Naive thymus-derived CD4-positive, alpha-beta T cell (primary cell): ENCODE measurements at regions not wholly inside any gene's neighbourhood (a gene's known extent, or its start where the extent isn't known, plus 50 kb on each side); places are given as distances from the start of the nearest gene placed in this dataset.

Experiments used
- ATAC-seq: fragments of 150-1000 bp; cut with Tn5 transposase; 2 replicates; pipeline ENCODE4 v1.10.0; 2021; ENCODE audit warnings: mild to moderate bottlenecking, moderate library complexity
- CTCF ChIA-PET: fragments of 350-600 bp; sonication (Branson Sonifier 250); formaldehyde crosslinking; loops from one replicate; lab custom pipeline; 2021; ENCODE audit warnings: antibody characterized with exemption; lab: Charles Lee
- POLR2A ChIA-PET: fragments of 350-600 bp; sonication (Branson Sonifier 250); formaldehyde crosslinking; loops from one replicate; lab custom pipeline; 2021; ENCODE audit warnings: antibody characterized with exemption, inconsistent platforms; lab: Charles Lee
- DNase-seq, 9 donors: peaks; one replicate each; pipeline versions ENCODE4 v3.0.0 to v3.0.0-alpha.2; 2020 to 2022; ENCODE audit warnings: mixed read lengths in 1 of 9
- H3K27ac ChIP-seq: one replicate; pipeline ENCODE4 v1.7.0; 2013; ENCODE audit warnings: mild to moderate bottlenecking, low read depth, low read length, moderate library complexity
- H3K27me3 ChIP-seq, 2 donors: one replicate each; pipeline ENCODE4 v1.7.0; 2013; ENCODE audit warnings: low read length in 2 of 2, mild to moderate bottlenecking in 2 of 2, moderate library complexity in 2 of 2; ENCODE audit not compliant: control insufficient read depth in 2 of 2, insufficient read depth in 2 of 2
- H3K36me3 ChIP-seq, 3 experiments: 1 replicate in 2 of 3; 2 replicates in 1 of 3; pipeline ENCODE4 v1.7.0; 2013; ENCODE audit warnings: low read length in 3 of 3, mild to moderate bottlenecking in 3 of 3, moderate library complexity in 1 of 3; ENCODE audit not compliant: insufficient read depth in 3 of 3, control insufficient read depth in 2 of 3
- H3K4me1 ChIP-seq, 2 donors: one replicate each; pipeline ENCODE4 v1.7.0; 2013; ENCODE audit warnings: low read length in 2 of 2, mild to moderate bottlenecking in 2 of 2, moderate library complexity in 1 of 2; ENCODE audit not compliant: control insufficient read depth in 2 of 2, insufficient read depth in 2 of 2
- H3K4me3 ChIP-seq: 2 replicates; pipeline ENCODE4 v1.7.0; 2013; ENCODE audit warnings: mild to moderate bottlenecking, low read length
- H3K9me3 ChIP-seq, 3 experiments: 1 replicate in 2 of 3; 2 replicates in 1 of 3; pipeline ENCODE4 v1.7.0; 2013; ENCODE audit warnings: low read length in 3 of 3; ENCODE audit not compliant: control insufficient read depth in 2 of 3
- H3K27ac Mint-ChIP-seq, 9 donors: one replicate each; pipeline ENCODE4 v1.8.0; 2020 to 2022; ENCODE audit warnings: mixed read lengths in 9 of 9, mild to moderate bottlenecking in 8 of 9, moderate library complexity in 5 of 9, inconsistent platforms in 2 of 9
- H3K27me3 Mint-ChIP-seq, 5 donors: one replicate each; pipeline ENCODE4 v1.8.0; 2021 to 2022; ENCODE audit warnings: mixed read lengths in 5 of 5, mild to moderate bottlenecking in 1 of 5
- H3K36me3 Mint-ChIP-seq, 5 donors: one replicate each; pipeline ENCODE4 v1.8.0; 2020 to 2022; ENCODE audit warnings: mixed read lengths in 5 of 5, mild to moderate bottlenecking in 3 of 5, inconsistent platforms in 1 of 5
- H3K4me1 Mint-ChIP-seq, 7 donors: one replicate each; pipeline ENCODE4 v1.8.0; 2020 to 2022; ENCODE audit warnings: mixed read lengths in 7 of 7, mild to moderate bottlenecking in 3 of 7, inconsistent platforms in 1 of 7
- H3K4me3 Mint-ChIP-seq, 10 donors: one replicate each; pipeline ENCODE4 v1.8.0; 2020 to 2022; ENCODE audit warnings: mild to moderate bottlenecking in 10 of 10, mixed read lengths in 10 of 10, moderate library complexity in 6 of 10, inconsistent platforms in 2 of 10
- H3K9me3 Mint-ChIP-seq, 11 donors: one replicate each; pipeline ENCODE4 v1.8.0; 2020 to 2022; ENCODE audit warnings: mixed read lengths in 11 of 11, mild to moderate bottlenecking in 4 of 11, inconsistent platforms in 1 of 11, moderate library complexity in 1 of 11
- intact Hi-C, 2 donors: fragments of 100-400 bp; cut with micrococcal nuclease; formaldehyde crosslinking; loops; one replicate each; pipeline ENCODE4 v1.15.1; 2023

GRCh38 chr6:141848029-141848890, 284.5 kb upstream of the GJE1 start:
- H3K4me1 ChIP-seq = peaks cover 0 to 31% of the 10 kb centered on the region in 2 donors
- Mint-ChIP-seq H3K9me3 (no peaks in the 10 kb centered on the region), H3K4me3 (peak overlapping the region in 4 of 10 donors; percentile 7 to 65 (median 36)), H3K27ac (peak overlapping the region in 7 of 9 donors; percentile 9 to 91 (median 29)), H3K27me3 (no peaks in the 10 kb centered on the region), H3K36me3 (no peaks in the 10 kb centered on the region), H3K4me1 (peaks cover 2 to 28% (median 12%) of the 10 kb centered on the region in 7 donors)
- no peaks in the 10 kb centered on the region for H3K27me3 ChIP-seq
- ATAC-seq (peak; percentile 73), DNase-seq (peak in 1 of 9 donors; percentile 9)
- POLR2A ChIA-PET = interaction anchor here (0.9 kb wide), 1 partner anchor 37 kb away, joined by 3 read pairs; no protein-coding TSS in a partner anchor
- no peak overlapping the region for H3K4me3 ChIP-seq
- no peaks in the 10 kb centered on the region for H3K9me3 ChIP-seq
- H3K36me3 ChIP-seq = no peaks in the 10 kb centered on the region
- intact Hi-C loops = no loop called here
- no peak overlapping the region for H3K27ac ChIP-seq
- CTCF ChIA-PET = no interaction called here

GRCh38 chr6:141846639-141847038, 286.1 kb upstream of the GJE1 start:
- no peaks in the 10 kb centered on the region for H3K27me3 ChIP-seq
- CTCF ChIA-PET = no interaction called here
- DNase-seq = no peak
- no peaks in the 10 kb centered on the region for H3K36me3 ChIP-seq
- Mint-ChIP-seq H3K27me3 (no peaks in the 10 kb centered on the region), H3K36me3 (no peaks in the 10 kb centered on the region), H3K27ac (peak overlapping the region in 1 of 9 donors; percentile 91), H3K4me3 (peak overlapping the region in 1 of 10 donors; percentile 28), H3K4me1 (peaks cover 2 to 28% (median 12%) of the 10 kb centered on the region in 7 donors), H3K9me3 (no peaks in the 10 kb centered on the region)
- H3K4me1 ChIP-seq = peaks cover 0 to 31% of the 10 kb centered on the region in 2 donors
- no peaks in the 10 kb centered on the region for H3K9me3 ChIP-seq
- ATAC-seq = no peak
- H3K27ac ChIP-seq = no peak overlapping the region
- intact Hi-C loops = no loop called here
- POLR2A ChIA-PET = no interaction called here
- H3K4me3 ChIP-seq = no peak overlapping the region

- ChIA-PET CTCF (no interaction called here), POLR2A (no interaction called here)
- no peaks in the 10 kb centered on the region for H3K36me3 Mint-ChIP-seq
- Histone ChIP-seq H3K4me1 (peaks cover 0 to 23% of the 10 kb centered on the region in 2 donors), H3K4me3 (no peak overlapping the region), H3K9me3 (no peaks in the 10 kb centered on the region), H3K27ac (no peak overlapping the region), H3K27me3 (no peaks in the 10 kb centered on the region), H3K36me3 (no peaks in the 10 kb centered on the region)
- intact Hi-C loops = no loop called here
- DNase-seq = no peak
- no peaks in the 10 kb centered on the region for H3K27me3 Mint-ChIP-seq
- no peak for ATAC-seq
- H3K4me1 Mint-ChIP-seq = peaks cover 0 to 20% (median 3%) of the 10 kb centered on the region in 7 donors
- no peaks in the 10 kb centered on the region for H3K9me3 Mint-ChIP-seq
- H3K27ac Mint-ChIP-seq = no peak overlapping the region
- no peak overlapping the region for H3K4me3 Mint-ChIP-seq
Measured at GRCh38 chr6:141843178-141843834, 289.4 kb upstream of the GJE1 start.

- Mint-ChIP-seq H3K9me3 (peaks cover 0 to 7% (median 0%) of the 10 kb centered on the region in 11 donors), H3K36me3 (no peaks in the 10 kb centered on the region), H3K4me1 (peaks cover 0 to 1% (median 0%) of the 10 kb centered on the region in 7 donors), H3K27ac (no peak overlapping the region), H3K27me3 (no peaks in the 10 kb centered on the region), H3K4me3 (no peak overlapping the region)
- H3K4me1 ChIP-seq = no peaks in the 10 kb centered on the region
- H3K27me3 ChIP-seq = no peaks in the 10 kb centered on the region
- no peak overlapping the region for H3K27ac ChIP-seq
- DNase-seq (no peak), ATAC-seq (no peak)
- H3K36me3 ChIP-seq = no peaks in the 10 kb centered on the region
- intact Hi-C loops = no loop called here
- CTCF ChIA-PET = no interaction called here
- POLR2A ChIA-PET = no interaction called here
- no peaks in the 10 kb centered on the region for H3K9me3 ChIP-seq
- no peak overlapping the region for H3K4me3 ChIP-seq
Measured at GRCh38 chr6:141833001-141833655, 299.6 kb upstream of the GJE1 start.

- no peak for DNase-seq
- ChIA-PET POLR2A (no interaction called here), CTCF (no interaction called here)
- Mint-ChIP-seq H3K4me1 (no peaks in the 10 kb centered on the region), H3K27me3 (peaks cover 0 to 4% (median 0%) of the 10 kb centered on the region in 5 donors), H3K9me3 (peaks cover 0 to 4% (median 0%) of the 10 kb centered on the region in 11 donors), H3K36me3 (no peaks in the 10 kb centered on the region), H3K4me3 (no peak overlapping the region), H3K27ac (no peak overlapping the region)
- H3K4me1 ChIP-seq = no peaks in the 10 kb centered on the region
- H3K27ac ChIP-seq = no peak overlapping the region
- no peaks in the 10 kb centered on the region for H3K27me3 ChIP-seq
- no peak for ATAC-seq
- intact Hi-C loops = no loop called here
- no peak overlapping the region for H3K4me3 ChIP-seq
- no peaks in the 10 kb centered on the region for H3K9me3 ChIP-seq
- H3K36me3 ChIP-seq = no peaks in the 10 kb centered on the region
Measured at GRCh38 chr6:141830530-141830929, 302.2 kb upstream of the GJE1 start.

- Histone ChIP-seq H3K4me3 (no peak overlapping the region), H3K36me3 (no peaks in the 10 kb centered on the region), H3K27ac (no peak overlapping the region), H3K4me1 (no peaks in the 10 kb centered on the region), H3K27me3 (no peaks in the 10 kb centered on the region), H3K9me3 (no peaks in the 10 kb centered on the region)
- Mint-ChIP-seq H3K36me3 (no peaks in the 10 kb centered on the region), H3K4me1 (no peaks in the 10 kb centered on the region), H3K9me3 (peaks cover 0 to 5% (median 0%) of the 10 kb centered on the region in 11 donors), H3K4me3 (no peak overlapping the region), H3K27ac (no peak overlapping the region), H3K27me3 (peaks cover 0 to 4% (median 0%) of the 10 kb centered on the region in 5 donors)
- CTCF ChIA-PET = no interaction called here
- intact Hi-C loops = no loop called here
- ATAC-seq (no peak), DNase-seq (no peak)
- POLR2A ChIA-PET = no interaction called here
Measured at GRCh38 chr6:141829566-141830360, 303.0 kb upstream of the GJE1 start.
